ENCODE measurements at regions not wholly inside any gene's neighbourhood (a gene's known extent, or its start where the extent isn't known, plus 50 kb on each side); places are given as distances from the start of the nearest gene placed in this dataset.
"Not testable (repeated sequence)": the region's sequence is repeated elsewhere in the genome, so short reads cannot be mapped to it uniquely, and the experiment has no call there.

- TF ChIP-seq ZFP3 (CRISPR knock-in tag; IDR thresholded peaks at IDR 0.05); OSR1 (CRISPR knock-in tag; IDR thresholded peaks at IDR 0.05); RARB (CRISPR knock-in tag; IDR thresholded peaks at IDR 0.05); TSHZ2 (CRISPR knock-in tag; IDR thresholded peaks at IDR 0.05); ZFP30 (CRISPR knock-in tag; IDR thresholded peaks at IDR 0.05); ZNF565 (CRISPR knock-in tag; conservative IDR thresholded peaks at IDR 0.05; ENCODE audit: low read depth); ISL1 (CRISPR knock-in tag; IDR thresholded peaks at IDR 0.05); ZNF8 (CRISPR knock-in tag; IDR thresholded peaks at IDR 0.05); PATZ1 (CRISPR knock-in tag; IDR thresholded peaks at IDR 0.05; ENCODE audit: borderline replicate concordance); POU6F1 (CRISPR knock-in tag; IDR thresholded peaks at IDR 0.05; ENCODE audit: borderline replicate concordance, low read depth): not testable (repeated sequence)
Observed at GRCh38 chrX:115983148-115983547, 187.4 kb upstream of the AGTR2 start.
